ENCODE measurements at regions not wholly inside any gene's neighbourhood (a gene's known extent, or its start where the extent isn't known, plus 50 kb on each side); places are given as distances from the start of the nearest gene placed in this dataset.

- DNase-seq (ENCODE audit: insufficient read length, low spot score), result no peak
- no peak for TF ChIP-seq CTCF (IDR thresholded peaks at IDR 0.05; ENCODE audit: insufficient read depth, missing control alignments)
- FAIRE-seq, result no peak
These were observed 156.3 kb downstream of the EMX2 start for GRCh38 chr10:117698809-117699208.

GRCh38 chr10:117699436-117700075 lies 157.0 kb downstream of the EMX2 start:
- TF ChIP-seq CTCF (IDR thresholded peaks at IDR 0.05; ENCODE audit: insufficient read depth, missing control alignments), result no peak
- DNase-seq (ENCODE audit: insufficient read length, low spot score) (no peak), FAIRE-seq (no peak)

GRCh38 chr10:117710181-117710798 lies 167.7 kb downstream of the EMX2 start:
- TF ChIP-seq CTCF (IDR thresholded peaks at IDR 0.05; ENCODE audit: insufficient read depth, missing control alignments), result peak; percentile 29
- FAIRE-seq, result no peak
- no peak for DNase-seq (ENCODE audit: insufficient read length, low spot score)

- FAIRE-seq (no peak), DNase-seq (ENCODE audit: insufficient read length, low spot score) (no peak)
- TF ChIP-seq CTCF (IDR thresholded peaks at IDR 0.05; ENCODE audit: insufficient read depth, missing control alignments), result no peak
These were observed 174.3 kb downstream of the EMX2 start for GRCh38 chr10:117716889-117717288.

- TF ChIP-seq CTCF (IDR thresholded peaks at IDR 0.05; ENCODE audit: insufficient read depth, missing control alignments), result no peak
- DNase-seq (ENCODE audit: insufficient read length, low spot score) (no peak), FAIRE-seq (no peak)
These were observed 176.7 kb downstream of the EMX2 start for GRCh38 chr10:117718986-117719920.

- DNase-seq (ENCODE audit: insufficient read length, low spot score), result no peak
- FAIRE-seq, result no peak
- TF ChIP-seq CTCF (IDR thresholded peaks at IDR 0.05; ENCODE audit: insufficient read depth, missing control alignments), result no peak
These were observed 178.6 kb downstream of the EMX2 start for GRCh38 chr10:117720931-117721835.
